ENCODE measurements at regions not wholly inside any gene's neighbourhood (a gene's known extent, or its start where the extent isn't known, plus 50 kb on each side); places are given as distances from the start of the nearest gene placed in this dataset.

DNA sequence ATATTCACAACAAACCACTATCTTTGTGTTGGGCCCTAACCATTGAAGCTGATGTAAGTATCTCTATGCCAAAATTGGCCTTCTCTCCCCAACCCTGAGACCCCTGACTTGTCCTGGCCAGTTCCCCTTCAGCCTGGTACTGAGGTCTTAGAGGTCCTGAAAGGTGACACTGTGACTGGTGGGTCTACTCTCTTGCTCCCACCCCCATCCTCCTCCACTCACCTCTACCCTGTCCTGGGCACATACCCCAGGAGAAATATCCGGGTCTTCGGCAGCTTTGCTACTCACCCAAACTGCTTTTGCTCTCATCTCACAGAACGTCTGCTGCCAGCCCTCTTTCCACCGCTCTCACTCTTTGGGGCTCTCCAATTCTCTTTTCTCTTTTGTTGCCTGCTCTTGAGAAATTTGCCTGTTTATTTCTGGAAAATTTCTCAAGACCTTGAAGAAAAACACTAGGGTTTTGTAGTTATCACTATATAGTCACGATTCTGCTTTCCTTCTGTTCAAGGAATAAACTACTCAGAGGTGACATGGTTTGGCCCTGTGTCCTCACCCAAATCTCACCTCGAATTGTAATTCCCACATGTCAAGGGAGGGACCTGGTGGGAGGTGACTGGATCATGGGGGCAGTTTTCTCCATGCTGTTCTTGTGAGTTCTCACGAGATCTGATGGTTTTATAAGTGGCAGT is 133.8 kb upstream of the PKDCC start:
- peaks cover 44% of the 10 kb centered on the region for H3K27me3 Mint-ChIP-seq (ENCODE audit: low read depth)
- DNase-seq, result no peak
- no peaks in the 10 kb centered on the region for H3K36me3 Mint-ChIP-seq (ENCODE audit: insufficient read depth in 2 of 2)
- no peak overlapping the region for H3K4me3 Mint-ChIP-seq
- ATAC-seq (replicated peaks in 1 of 2), result no peak
- no peaks in the 10 kb centered on the region for H3K4me1 Mint-ChIP-seq (ENCODE audit: low read depth)
- no peaks in the 10 kb centered on the region for H3K9me3 Mint-ChIP-seq
- H3K27ac Mint-ChIP-seq, result no peak overlapping the region

DNA sequence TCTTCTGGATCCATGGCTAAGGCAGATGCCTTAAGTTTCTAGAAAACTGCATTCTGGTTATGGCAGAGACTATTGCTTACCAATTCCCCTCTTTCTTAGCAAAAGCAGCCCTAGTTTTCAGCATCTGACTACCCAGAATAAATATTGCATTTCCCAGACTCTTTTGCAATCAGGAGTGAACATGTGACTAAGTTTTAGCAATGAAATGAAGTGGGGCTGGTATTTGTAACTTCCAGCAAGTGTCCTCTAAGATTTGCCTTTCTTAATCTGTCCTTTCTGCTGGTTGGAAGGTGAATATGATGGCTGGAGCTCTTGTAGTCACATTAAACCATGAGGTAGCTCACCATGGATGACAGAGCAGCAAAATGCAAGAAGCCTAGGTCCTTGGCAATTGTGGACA is 132.9 kb upstream of the PKDCC start:
- no peaks in the 10 kb centered on the region for H3K9me3 Mint-ChIP-seq
- H3K36me3 Mint-ChIP-seq (ENCODE audit: insufficient read depth in 2 of 2), result no peaks in the 10 kb centered on the region
- no peak for DNase-seq
- H3K27ac Mint-ChIP-seq, result no peak overlapping the region
- no peak overlapping the region for H3K4me3 Mint-ChIP-seq
- ATAC-seq (replicated peaks in 1 of 2), result no peak
- H3K4me1 Mint-ChIP-seq (ENCODE audit: low read depth), result no peaks in the 10 kb centered on the region
- peaks cover 37% of the 10 kb centered on the region for H3K27me3 Mint-ChIP-seq (ENCODE audit: low read depth)

DNA sequence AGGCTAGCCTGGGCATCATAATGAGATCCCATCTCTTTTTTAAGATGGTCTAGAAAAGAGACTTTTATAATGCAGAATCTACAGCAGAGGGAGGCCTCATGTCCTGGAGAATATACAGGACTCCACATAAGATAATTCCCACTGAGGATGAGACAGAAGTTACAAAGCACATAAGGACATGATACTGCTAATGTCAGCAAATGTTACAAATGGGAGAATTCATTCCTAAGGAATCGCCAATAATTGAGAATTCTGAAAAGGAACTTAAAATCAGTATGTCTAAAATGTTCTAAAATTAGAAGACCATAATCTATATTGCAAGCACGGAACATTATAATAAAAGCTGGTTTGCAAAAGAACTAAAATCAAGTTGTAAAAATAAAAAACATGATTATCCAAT is 131.6 kb upstream of the PKDCC start:
- H3K27me3 Mint-ChIP-seq (ENCODE audit: low read depth), result peaks cover 32% of the 10 kb centered on the region
- no peak for ATAC-seq (replicated peaks in 1 of 2)
- no peak for DNase-seq
- H3K9me3 Mint-ChIP-seq, result no peaks in the 10 kb centered on the region
- no peaks in the 10 kb centered on the region for H3K36me3 Mint-ChIP-seq (ENCODE audit: insufficient read depth in 2 of 2)
- H3K4me1 Mint-ChIP-seq (ENCODE audit: low read depth), result no peaks in the 10 kb centered on the region
- H3K27ac Mint-ChIP-seq, result no peak overlapping the region
- no peak overlapping the region for H3K4me3 Mint-ChIP-seq

DNA sequence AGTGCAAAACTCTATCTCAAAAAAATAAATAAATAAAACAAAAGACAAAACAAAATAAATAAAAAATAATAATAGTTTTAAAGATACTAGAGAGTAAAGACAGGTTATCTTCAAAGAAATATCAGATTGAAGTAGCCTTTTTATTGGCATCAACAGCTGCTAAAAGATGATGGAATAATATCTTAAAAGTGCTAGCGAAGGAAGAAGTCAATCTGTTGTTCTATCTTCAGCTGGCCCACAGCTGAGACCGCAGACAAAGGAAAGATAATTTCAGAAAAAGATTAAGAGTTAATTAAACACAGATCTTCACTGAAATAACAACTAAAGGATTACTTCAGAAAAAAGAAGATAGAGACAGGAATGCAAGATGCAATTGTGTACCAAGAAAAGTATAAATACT is 130.2 kb upstream of the PKDCC start:
- H3K4me3 Mint-ChIP-seq, result no peak overlapping the region
- no peaks in the 10 kb centered on the region for H3K4me1 Mint-ChIP-seq (ENCODE audit: low read depth)
- H3K27ac Mint-ChIP-seq, result no peak overlapping the region
- DNase-seq, result no peak
- no peaks in the 10 kb centered on the region for H3K9me3 Mint-ChIP-seq
- H3K27me3 Mint-ChIP-seq (ENCODE audit: low read depth), result peaks cover 19% of the 10 kb centered on the region
- no peaks in the 10 kb centered on the region for H3K36me3 Mint-ChIP-seq (ENCODE audit: insufficient read depth in 2 of 2)
- no peak for ATAC-seq (replicated peaks in 1 of 2)

DNA sequence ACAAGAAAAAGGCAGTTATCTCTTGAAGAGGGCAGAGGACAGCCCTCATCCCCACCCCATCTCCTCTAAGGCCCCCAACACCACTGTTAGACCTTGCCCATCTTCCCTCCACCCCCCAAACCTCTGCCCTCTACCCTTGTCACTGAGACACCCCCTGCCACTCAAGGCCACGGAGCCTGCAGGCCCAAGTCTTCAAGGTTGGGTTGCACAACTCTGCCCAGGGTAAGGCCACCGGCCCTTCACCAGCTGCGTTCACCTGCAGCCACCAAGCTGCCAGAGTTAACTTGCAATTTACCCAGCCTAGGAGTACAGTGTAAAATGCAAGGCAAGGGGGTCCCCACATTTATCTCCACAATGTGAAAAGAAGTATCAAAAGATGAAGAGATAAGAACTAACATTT is 128.7 kb upstream of the PKDCC start:
- DNase-seq (no peak), ATAC-seq (replicated peaks in 1 of 2) (no peak)
- no peaks in the 10 kb centered on the region for H3K36me3 Mint-ChIP-seq (ENCODE audit: insufficient read depth in 2 of 2)
- no peak overlapping the region for H3K4me3 Mint-ChIP-seq
- peaks cover 12% of the 10 kb centered on the region for H3K27me3 Mint-ChIP-seq (ENCODE audit: low read depth)
- no peaks in the 10 kb centered on the region for H3K4me1 Mint-ChIP-seq (ENCODE audit: low read depth)
- no peaks in the 10 kb centered on the region for H3K9me3 Mint-ChIP-seq
- H3K27ac Mint-ChIP-seq, result no peak overlapping the region

DNA sequence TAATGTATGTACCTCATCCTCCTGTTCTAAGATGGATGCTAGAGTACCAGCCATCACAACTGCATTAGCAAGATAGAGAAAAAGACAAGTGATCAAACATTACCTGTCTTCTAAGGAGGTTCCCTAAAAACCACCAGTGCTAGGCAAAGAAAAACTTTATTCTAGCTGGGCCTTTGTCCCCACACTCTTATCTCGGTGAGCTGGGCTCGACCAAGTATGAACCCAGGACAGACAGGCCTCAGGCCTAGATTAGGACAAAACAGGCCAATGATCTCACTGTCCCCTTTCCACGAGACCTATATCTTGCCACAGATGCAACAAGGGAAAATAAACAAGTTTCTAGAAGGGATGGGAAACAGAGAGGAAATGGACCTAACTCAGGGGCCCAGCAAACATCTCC is 127.6 kb upstream of the PKDCC start:
- ATAC-seq (replicated peaks in 1 of 2) (no peak), DNase-seq (no peak)
- Mint-ChIP-seq H3K4me1 (ENCODE audit: low read depth) (no peaks in the 10 kb centered on the region), H3K27me3 (ENCODE audit: low read depth) (peaks cover 2% of the 10 kb centered on the region), H3K27ac (no peak overlapping the region), H3K9me3 (no peaks in the 10 kb centered on the region), H3K36me3 (ENCODE audit: insufficient read depth in 2 of 2) (peaks cover 0 to 2% of the 10 kb centered on the region in 2 donors), H3K4me3 (no peak overlapping the region)

DNA sequence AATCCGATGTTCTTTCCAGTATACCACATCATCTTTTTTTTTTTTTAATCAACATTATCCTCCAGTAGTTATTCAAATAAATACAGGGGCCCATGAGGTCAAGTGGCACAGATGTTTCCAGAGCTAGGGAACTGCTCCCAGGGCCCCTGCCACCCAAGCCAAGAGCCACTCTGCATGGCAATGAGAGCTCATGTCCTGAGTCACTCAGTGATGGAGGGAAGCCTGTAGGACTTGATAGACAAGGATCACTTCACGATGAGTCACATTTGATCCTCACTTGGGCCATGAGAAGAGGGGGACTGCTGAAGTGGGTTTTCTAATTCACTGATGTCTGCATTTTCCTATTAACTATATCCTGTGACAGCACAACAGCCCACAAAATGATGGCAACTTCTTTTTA is 127.0 kb upstream of the PKDCC start:
- ATAC-seq (replicated peaks in 1 of 2) (no peak), DNase-seq (no peak)
- Mint-ChIP-seq H3K9me3 (peaks cover 1 to 2% of the 10 kb centered on the region in 2 donors), H3K27ac (no peak overlapping the region), H3K4me3 (no peak overlapping the region), H3K4me1 (ENCODE audit: low read depth) (no peaks in the 10 kb centered on the region), H3K27me3 (ENCODE audit: low read depth) (no peaks in the 10 kb centered on the region), H3K36me3 (ENCODE audit: insufficient read depth in 2 of 2) (peaks cover 0 to 2% of the 10 kb centered on the region in 2 donors)

DNA sequence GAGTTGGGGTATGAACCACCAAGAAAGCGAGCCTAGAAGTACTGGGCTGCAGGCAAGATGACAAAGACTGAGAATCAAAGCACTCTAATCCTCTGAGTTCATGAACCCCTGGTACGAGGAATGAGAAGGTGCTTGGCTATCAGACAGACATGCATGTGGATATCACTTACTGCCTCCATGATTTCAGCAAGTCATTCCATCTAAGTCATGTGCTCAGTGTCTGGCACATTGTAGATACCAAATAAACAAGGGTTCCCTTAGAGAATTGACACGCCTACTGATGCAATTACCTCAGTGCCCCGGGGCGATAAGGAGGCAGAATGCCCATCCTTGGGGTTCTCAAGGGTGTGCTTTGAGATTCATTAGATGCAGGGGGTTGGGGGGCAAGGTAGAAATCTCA is 125.6 kb upstream of the PKDCC start:
- H3K9me3 Mint-ChIP-seq, result peaks cover 1 to 2% of the 10 kb centered on the region in 2 donors
- H3K27ac Mint-ChIP-seq, result no peak overlapping the region
- H3K4me1 Mint-ChIP-seq (ENCODE audit: low read depth), result no peaks in the 10 kb centered on the region
- DNase-seq (no peak), ATAC-seq (replicated peaks in 1 of 2) (no peak)
- H3K4me3 Mint-ChIP-seq, result no peak overlapping the region
- no peaks in the 10 kb centered on the region for H3K27me3 Mint-ChIP-seq (ENCODE audit: low read depth)
- peaks cover 0 to 2% of the 10 kb centered on the region in 2 donors for H3K36me3 Mint-ChIP-seq (ENCODE audit: insufficient read depth in 2 of 2)

DNA sequence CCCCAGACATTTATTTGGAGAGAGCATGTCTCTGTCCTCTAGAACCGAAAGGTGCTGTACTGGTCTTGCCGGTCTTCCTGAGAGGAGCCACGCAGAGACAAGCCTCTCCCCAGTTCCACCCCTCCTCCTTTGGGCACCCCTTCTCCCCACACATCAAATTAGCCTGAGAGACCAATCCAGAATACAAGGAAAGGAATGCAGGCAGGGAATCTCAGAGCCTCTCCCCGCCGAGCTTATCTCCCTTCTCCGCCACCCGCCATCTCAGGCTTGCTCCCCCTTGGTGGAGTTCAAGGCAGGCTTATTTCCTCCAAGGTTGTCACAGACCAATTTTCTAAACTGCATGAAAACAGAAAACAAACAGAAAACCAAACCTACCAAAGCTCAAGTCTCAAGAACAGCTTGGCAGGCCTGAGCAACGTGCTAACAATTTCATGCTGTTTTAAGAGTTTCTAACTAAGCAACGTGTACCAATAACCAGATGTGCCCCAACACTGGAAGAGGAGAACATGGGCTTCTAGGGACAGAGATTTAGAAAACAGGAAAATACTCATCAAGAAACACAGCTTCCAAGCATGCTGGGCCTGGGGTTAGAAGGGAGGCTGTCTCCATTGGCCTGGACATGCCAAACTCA is 124.5 kb upstream of the PKDCC start:
- no peak overlapping the region for H3K27ac Mint-ChIP-seq
- H3K36me3 Mint-ChIP-seq (ENCODE audit: insufficient read depth in 2 of 2), result peaks cover 0 to 2% of the 10 kb centered on the region in 2 donors
- DNase-seq (no peak), ATAC-seq (replicated peaks in 1 of 2) (no peak)
- no peak overlapping the region for H3K4me3 Mint-ChIP-seq
- H3K4me1 Mint-ChIP-seq (ENCODE audit: low read depth), result no peaks in the 10 kb centered on the region
- peaks cover 1 to 2% of the 10 kb centered on the region in 2 donors for H3K9me3 Mint-ChIP-seq
- H3K27me3 Mint-ChIP-seq (ENCODE audit: low read depth), result no peaks in the 10 kb centered on the region

DNA sequence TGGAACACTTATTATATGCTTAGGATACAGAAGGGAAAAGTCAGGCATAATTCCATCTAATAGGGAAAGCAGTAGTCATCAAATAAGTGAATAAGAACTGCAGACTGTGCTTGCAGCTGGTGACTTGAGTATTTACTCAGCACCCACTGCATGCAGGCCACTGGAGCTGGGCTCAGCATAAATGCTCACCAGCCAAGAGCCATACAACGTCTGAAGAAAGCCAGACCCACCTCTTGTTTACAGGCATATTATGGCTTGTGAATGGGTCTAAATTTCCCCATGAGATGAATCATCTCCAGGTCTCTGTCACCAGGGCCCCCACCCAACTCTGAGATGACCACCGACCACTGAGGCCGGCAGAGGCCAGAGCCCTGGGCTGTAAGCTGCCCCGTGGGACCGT is 123.8 kb upstream of the PKDCC start:
- Mint-ChIP-seq H3K36me3 (ENCODE audit: insufficient read depth in 2 of 2) (peaks cover 0 to 2% of the 10 kb centered on the region in 2 donors), H3K4me1 (ENCODE audit: low read depth) (no peaks in the 10 kb centered on the region), H3K4me3 (no peak overlapping the region), H3K27me3 (ENCODE audit: low read depth) (no peaks in the 10 kb centered on the region), H3K9me3 (peaks cover 1 to 2% of the 10 kb centered on the region in 2 donors), H3K27ac (no peak overlapping the region)
- DNase-seq, result no peak
- no peak for ATAC-seq (replicated peaks in 1 of 2)

DNA sequence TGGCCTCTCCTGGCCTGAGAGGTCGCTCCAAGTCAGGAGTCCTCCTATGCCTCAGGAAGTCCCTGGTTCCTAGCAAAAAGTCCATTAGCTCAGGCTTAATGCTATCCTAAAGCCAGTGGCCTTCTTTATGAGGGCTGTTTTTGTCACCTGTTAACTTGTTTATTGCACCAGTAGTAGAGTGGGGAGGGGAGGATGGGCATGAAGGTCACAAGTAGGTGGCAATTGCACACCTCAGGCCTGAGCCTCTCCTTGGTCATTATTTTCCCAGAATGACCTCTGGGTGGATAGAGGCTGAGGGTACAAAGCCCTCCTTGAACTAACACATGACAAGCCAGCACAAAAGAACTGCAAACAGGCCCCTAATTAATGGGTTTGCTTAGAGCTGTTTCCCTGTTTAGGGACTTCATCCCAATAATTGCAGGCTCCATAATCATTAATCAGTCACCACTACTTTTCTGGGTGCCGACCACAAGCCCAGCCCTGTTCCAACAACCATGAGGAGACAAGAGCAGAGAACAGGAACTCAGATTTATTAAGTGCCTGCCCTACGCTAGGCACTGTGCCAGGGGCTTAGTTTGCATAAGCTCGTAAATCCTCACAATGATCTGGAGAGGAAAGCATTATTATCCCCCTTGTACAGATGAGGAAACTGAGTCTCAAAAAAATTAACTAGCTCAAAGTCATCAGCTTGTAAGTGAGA is 123.0 kb upstream of the PKDCC start:
- no peaks in the 10 kb centered on the region for H3K4me1 Mint-ChIP-seq (ENCODE audit: low read depth)
- H3K4me3 Mint-ChIP-seq, result no peak overlapping the region
- no peaks in the 10 kb centered on the region for H3K27me3 Mint-ChIP-seq (ENCODE audit: low read depth)
- DNase-seq, result no peak
- peaks cover 1 to 2% of the 10 kb centered on the region in 2 donors for H3K9me3 Mint-ChIP-seq
- ATAC-seq (replicated peaks in 1 of 2), result no peak
- peaks cover 0 to 2% of the 10 kb centered on the region in 2 donors for H3K36me3 Mint-ChIP-seq (ENCODE audit: insufficient read depth in 2 of 2)
- H3K27ac Mint-ChIP-seq, result no peak overlapping the region

DNA sequence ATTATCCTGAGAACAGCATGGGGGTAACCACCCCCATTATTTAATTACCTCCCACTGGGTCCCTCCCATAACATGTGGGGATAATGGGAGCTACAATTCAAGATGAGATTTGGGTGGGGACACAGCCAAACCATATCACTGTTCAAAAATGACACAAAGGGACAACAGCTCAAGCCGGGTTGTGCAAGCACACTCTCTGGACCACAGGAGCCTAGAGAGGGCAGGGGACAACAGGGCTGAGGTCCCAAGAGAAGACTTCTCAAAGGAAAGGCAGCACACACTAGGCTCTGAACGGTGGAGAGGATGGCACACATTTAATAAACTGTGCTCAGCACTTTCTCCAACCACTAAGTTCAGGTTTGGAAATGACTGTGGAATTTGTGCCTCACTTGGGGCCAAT is 122.1 kb upstream of the PKDCC start:
- H3K9me3 Mint-ChIP-seq, result peaks cover 1 to 2% of the 10 kb centered on the region in 2 donors
- peaks cover 0 to 2% of the 10 kb centered on the region in 2 donors for H3K36me3 Mint-ChIP-seq (ENCODE audit: insufficient read depth in 2 of 2)
- no peaks in the 10 kb centered on the region for H3K4me1 Mint-ChIP-seq (ENCODE audit: low read depth)
- no peak overlapping the region for H3K27ac Mint-ChIP-seq
- no peaks in the 10 kb centered on the region for H3K27me3 Mint-ChIP-seq (ENCODE audit: low read depth)
- ATAC-seq (replicated peaks in 1 of 2), result no peak
- H3K4me3 Mint-ChIP-seq, result no peak overlapping the region
- DNase-seq, result no peak

DNA sequence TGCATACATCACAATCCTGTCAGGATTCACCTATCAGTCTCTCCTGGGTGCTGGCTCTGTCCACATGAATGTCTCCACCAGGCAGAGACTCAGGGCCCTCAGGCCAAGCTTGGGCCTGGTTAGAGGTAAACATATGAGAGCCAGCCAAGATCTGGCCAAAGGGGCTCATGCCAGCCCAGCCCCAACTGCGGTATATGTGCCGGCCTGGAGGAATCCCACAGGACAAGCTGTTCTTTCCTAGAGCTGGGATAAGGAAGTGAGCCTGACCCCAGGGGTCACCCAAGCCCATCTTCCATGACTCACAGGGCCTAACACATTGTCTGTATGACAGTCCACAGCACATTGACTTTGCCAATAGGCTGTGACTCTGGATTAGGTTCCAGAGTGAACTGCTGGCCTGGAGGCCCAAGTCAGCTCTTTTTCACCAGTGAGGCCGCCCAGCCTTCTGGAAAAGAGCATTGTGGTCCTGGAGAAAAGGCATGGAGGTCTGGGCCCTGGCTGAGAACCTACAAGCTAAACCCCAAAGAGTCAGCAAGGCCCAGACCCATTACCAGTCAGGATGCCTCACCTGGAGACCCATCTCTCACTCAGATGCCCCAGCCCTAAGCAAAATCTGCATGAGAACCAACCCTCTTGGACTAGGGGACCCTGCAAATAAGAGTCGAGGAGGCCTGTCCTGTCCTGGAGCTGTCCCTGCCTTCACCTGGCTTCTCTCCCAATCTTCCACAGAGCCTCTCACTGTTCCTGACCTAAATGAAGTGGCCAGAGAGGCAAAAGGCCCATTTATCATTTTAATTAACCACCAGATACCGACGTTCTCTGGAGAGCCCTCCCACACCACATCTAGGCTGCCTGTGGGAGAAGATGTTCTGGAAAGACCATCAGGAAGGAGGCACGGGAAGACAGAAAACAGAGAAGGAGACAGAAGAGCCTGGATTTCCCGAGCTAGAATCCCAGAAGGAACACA is 120.9 kb upstream of the PKDCC start:
- peaks cover 0 to 2% of the 10 kb centered on the region in 2 donors for H3K36me3 Mint-ChIP-seq (ENCODE audit: insufficient read depth in 2 of 2)
- DNase-seq (no peak), ATAC-seq (replicated peaks in 1 of 2) (no peak)
- H3K9me3 Mint-ChIP-seq, result peaks cover 1 to 2% of the 10 kb centered on the region in 2 donors
- no peak overlapping the region for H3K27ac Mint-ChIP-seq
- H3K4me1 Mint-ChIP-seq (ENCODE audit: low read depth), result no peaks in the 10 kb centered on the region
- H3K4me3 Mint-ChIP-seq, result no peak overlapping the region
- H3K27me3 Mint-ChIP-seq (ENCODE audit: low read depth), result no peaks in the 10 kb centered on the region

Data from activated T-cell treated with anti-CD3 and anti-CD28 coated beads, Interleukin-2, amount 50 U/mL, for 72 hours (primary cell).